ENCODE measurements at regions not wholly inside any gene's neighbourhood (a gene's known extent, or its start where the extent isn't known, plus 50 kb on each side); places are given as distances from the start of the nearest gene placed in this dataset.

GRCh38 chr4:177759729-177760128 is 317.5 kb upstream of the AGA start:
- no peak for TF ChIP-seq CTCF (conservative IDR thresholded peaks at IDR 0.05; ENCODE audit: low read depth, low read length)
- TF ChIP-seq EZH2 (IDR thresholded peaks at IDR 0.05; ENCODE audit: borderline replicate concordance, low read depth, low read length, poor library complexity, severe bottlenecking) = no peak
